ENCODE measurements at regions not wholly inside any gene's neighbourhood (a gene's known extent, or its start where the extent isn't known, plus 50 kb on each side); places are given as distances from the start of the nearest gene placed in this dataset.
A peak's percentile ranks its signal among the peaks of the same experiment; 100 is the strongest.
"Not testable (repeated sequence)": the region's sequence is repeated elsewhere in the genome, so short reads cannot be mapped to it uniquely, and the experiment has no call there.

- Histone ChIP-seq H3K9ac (ENCODE audit: low read depth, low read length) (no peak overlapping the region), H3K4me3 (ENCODE audit: low read depth, low read length) (no peak overlapping the region), H3K27me3 (ENCODE audit: control insufficient read depth, insufficient read depth, low read length) (no peaks in the 10 kb centered on the region), H3K9me3 (ENCODE audit: control insufficient read depth, insufficient read depth, low read length) (no peaks in the 10 kb centered on the region), H3K4me1 (ENCODE audit: control insufficient read depth, insufficient read depth, low read length) (no peaks in the 10 kb centered on the region), H3K36me3 (ENCODE audit: control insufficient read depth, insufficient read depth, low read length) (no peaks in the 10 kb centered on the region)
Measured at GRCh38 chr7:149334930-149335329, 72.9 kb downstream of the ZNF783 start.

GRCh38 chr7:149348758-149349369 is 86.9 kb downstream of the ZNF783 start:
- Histone ChIP-seq H3K9ac (ENCODE audit: low read depth, low read length) (no peak overlapping the region), H3K9me3 (ENCODE audit: control insufficient read depth, insufficient read depth, low read length) (peaks cover 13% of the 10 kb centered on the region), H3K4me1 (ENCODE audit: control insufficient read depth, insufficient read depth, low read length) (no peaks in the 10 kb centered on the region), H3K4me3 (ENCODE audit: low read depth, low read length) (no peak overlapping the region), H3K27me3 (ENCODE audit: control insufficient read depth, insufficient read depth, low read length) (no peaks in the 10 kb centered on the region), H3K36me3 (ENCODE audit: control insufficient read depth, insufficient read depth, low read length) (no peaks in the 10 kb centered on the region)

GRCh38 chr7:149353739-149354504 is 91.9 kb downstream of the ZNF783 start:
- Histone ChIP-seq H3K9me3 (ENCODE audit: control insufficient read depth, insufficient read depth, low read length) (peaks cover 3% of the 10 kb centered on the region), H3K36me3 (ENCODE audit: control insufficient read depth, insufficient read depth, low read length) (no peaks in the 10 kb centered on the region), H3K4me3 (ENCODE audit: low read depth, low read length) (no peak overlapping the region), H3K4me1 (ENCODE audit: control insufficient read depth, insufficient read depth, low read length) (no peaks in the 10 kb centered on the region), H3K9ac (ENCODE audit: low read depth, low read length) (no peak overlapping the region), H3K27me3 (ENCODE audit: control insufficient read depth, insufficient read depth, low read length) (no peaks in the 10 kb centered on the region)

- not testable (repeated sequence) for H3K9ac ChIP-seq (ENCODE audit: low read depth, low read length); H3K27me3 ChIP-seq (ENCODE audit: control insufficient read depth, insufficient read depth, low read length); H3K9me3 ChIP-seq (ENCODE audit: control insufficient read depth, insufficient read depth, low read length); H3K36me3 ChIP-seq (ENCODE audit: control insufficient read depth, insufficient read depth, low read length); H3K4me1 ChIP-seq (ENCODE audit: control insufficient read depth, insufficient read depth, low read length)
- peak overlapping the region; percentile 62 for H3K4me3 ChIP-seq (ENCODE audit: low read depth, low read length)
Measured at GRCh38 chr7:149355035-149355389, 93.0 kb downstream of the ZNF783 start.

GRCh38 chr7:149355390-149356048 is 93.5 kb downstream of the ZNF783 start:
- Histone ChIP-seq H3K4me1 (ENCODE audit: control insufficient read depth, insufficient read depth, low read length) (no peaks in the 10 kb centered on the region), H3K36me3 (ENCODE audit: control insufficient read depth, insufficient read depth, low read length) (no peaks in the 10 kb centered on the region), H3K27me3 (ENCODE audit: control insufficient read depth, insufficient read depth, low read length) (no peaks in the 10 kb centered on the region), H3K9me3 (ENCODE audit: control insufficient read depth, insufficient read depth, low read length) (no peaks in the 10 kb centered on the region), H3K9ac (ENCODE audit: low read depth, low read length) (peak overlapping the region; percentile 48), H3K4me3 (ENCODE audit: low read depth, low read length) (peak overlapping the region; percentile 62)

GRCh38 chr7:149362696-149363095 is 98.2 kb downstream of the ZNF777 start:
- no peaks in the 10 kb centered on the region for H3K36me3 ChIP-seq (ENCODE audit: control insufficient read depth, insufficient read depth, low read length)
- H3K9me3 ChIP-seq (ENCODE audit: control insufficient read depth, insufficient read depth, low read length), result no peaks in the 10 kb centered on the region

GRCh38 chr7:149367418-149368180 is 93.3 kb downstream of the ZNF777 start:
- H3K9ac ChIP-seq (ENCODE audit: low read depth, low read length), result no peak overlapping the region
- peaks cover 3% of the 10 kb centered on the region for H3K9me3 ChIP-seq (ENCODE audit: control insufficient read depth, insufficient read depth, low read length)
- H3K27me3 ChIP-seq (ENCODE audit: control insufficient read depth, insufficient read depth, low read length), result no peaks in the 10 kb centered on the region
- no peaks in the 10 kb centered on the region for H3K36me3 ChIP-seq (ENCODE audit: control insufficient read depth, insufficient read depth, low read length)
- H3K4me1 ChIP-seq (ENCODE audit: control insufficient read depth, insufficient read depth, low read length), result no peaks in the 10 kb centered on the region
- H3K4me3 ChIP-seq (ENCODE audit: low read depth, low read length), result no peak overlapping the region

More at GRCh38 chr7:149362696-149363095, 98.2 kb downstream of the ZNF777 start:
- Histone ChIP-seq H3K9ac (ENCODE audit: low read depth, low read length) (no peak overlapping the region), H3K4me3 (ENCODE audit: low read depth, low read length) (no peak overlapping the region), H3K4me1 (ENCODE audit: control insufficient read depth, insufficient read depth, low read length) (no peaks in the 10 kb centered on the region), H3K27me3 (ENCODE audit: control insufficient read depth, insufficient read depth, low read length) (no peaks in the 10 kb centered on the region)

- Histone ChIP-seq H3K9me3 (ENCODE audit: control insufficient read depth, insufficient read depth, low read length) (peaks cover 3% of the 10 kb centered on the region), H3K9ac (ENCODE audit: low read depth, low read length) (no peak overlapping the region), H3K4me1 (ENCODE audit: control insufficient read depth, insufficient read depth, low read length) (no peaks in the 10 kb centered on the region), H3K36me3 (ENCODE audit: control insufficient read depth, insufficient read depth, low read length) (no peaks in the 10 kb centered on the region), H3K27me3 (ENCODE audit: control insufficient read depth, insufficient read depth, low read length) (no peaks in the 10 kb centered on the region), H3K4me3 (ENCODE audit: low read depth, low read length) (no peak overlapping the region)
Measured at GRCh38 chr7:149369497-149369896, 91.4 kb downstream of the ZNF777 start.

GRCh38 chr7:149370790-149371189 is 90.1 kb downstream of the ZNF777 start:
- Histone ChIP-seq H3K36me3 (ENCODE audit: control insufficient read depth, insufficient read depth, low read length) (no peaks in the 10 kb centered on the region), H3K9ac (ENCODE audit: low read depth, low read length) (no peak overlapping the region), H3K9me3 (ENCODE audit: control insufficient read depth, insufficient read depth, low read length) (peaks cover 3% of the 10 kb centered on the region), H3K27me3 (ENCODE audit: control insufficient read depth, insufficient read depth, low read length) (no peaks in the 10 kb centered on the region), H3K4me3 (ENCODE audit: low read depth, low read length) (no peak overlapping the region), H3K4me1 (ENCODE audit: control insufficient read depth, insufficient read depth, low read length) (no peaks in the 10 kb centered on the region)

- H3K9ac ChIP-seq (ENCODE audit: low read depth, low read length), result no peak overlapping the region
- no peaks in the 10 kb centered on the region for H3K27me3 ChIP-seq (ENCODE audit: control insufficient read depth, insufficient read depth, low read length)
- no peaks in the 10 kb centered on the region for H3K36me3 ChIP-seq (ENCODE audit: control insufficient read depth, insufficient read depth, low read length)
- H3K4me1 ChIP-seq (ENCODE audit: control insufficient read depth, insufficient read depth, low read length), result no peaks in the 10 kb centered on the region
- H3K9me3 ChIP-seq (ENCODE audit: control insufficient read depth, insufficient read depth, low read length), result peaks cover 3% of the 10 kb centered on the region
- no peak overlapping the region for H3K4me3 ChIP-seq (ENCODE audit: low read depth, low read length)
Measured at GRCh38 chr7:149373089-149373488, 87.8 kb downstream of the ZNF777 start.

GRCh38 chr7:149375234-149376008 is 85.4 kb downstream of the ZNF777 start:
- Histone ChIP-seq H3K4me1 (ENCODE audit: control insufficient read depth, insufficient read depth, low read length) (no peaks in the 10 kb centered on the region), H3K9ac (ENCODE audit: low read depth, low read length) (no peak overlapping the region), H3K9me3 (ENCODE audit: control insufficient read depth, insufficient read depth, low read length) (peaks cover 3% of the 10 kb centered on the region), H3K4me3 (ENCODE audit: low read depth, low read length) (no peak overlapping the region), H3K36me3 (ENCODE audit: control insufficient read depth, insufficient read depth, low read length) (no peaks in the 10 kb centered on the region), H3K27me3 (ENCODE audit: control insufficient read depth, insufficient read depth, low read length) (no peaks in the 10 kb centered on the region)

All from iPS-15b (cell line).